GM12873 (cell line): ENCODE measurements at regions not wholly inside any gene's neighbourhood (a gene's known extent, or its start where the extent isn't known, plus 50 kb on each side); places are given as distances from the start of the nearest gene placed in this dataset.

Experiments
- CTCF ChIP-seq: IDR thresholded peaks from 2 replicates; pipeline ENCODE4 v1.5.1; 2012; ENCODE audit warnings: low read depth, mild to moderate bottlenecking, moderate library complexity, low read length, control low read depth; ENCODE audit not compliant: insufficient read depth; ENCODE audit errors: missing control alignments

DNA sequence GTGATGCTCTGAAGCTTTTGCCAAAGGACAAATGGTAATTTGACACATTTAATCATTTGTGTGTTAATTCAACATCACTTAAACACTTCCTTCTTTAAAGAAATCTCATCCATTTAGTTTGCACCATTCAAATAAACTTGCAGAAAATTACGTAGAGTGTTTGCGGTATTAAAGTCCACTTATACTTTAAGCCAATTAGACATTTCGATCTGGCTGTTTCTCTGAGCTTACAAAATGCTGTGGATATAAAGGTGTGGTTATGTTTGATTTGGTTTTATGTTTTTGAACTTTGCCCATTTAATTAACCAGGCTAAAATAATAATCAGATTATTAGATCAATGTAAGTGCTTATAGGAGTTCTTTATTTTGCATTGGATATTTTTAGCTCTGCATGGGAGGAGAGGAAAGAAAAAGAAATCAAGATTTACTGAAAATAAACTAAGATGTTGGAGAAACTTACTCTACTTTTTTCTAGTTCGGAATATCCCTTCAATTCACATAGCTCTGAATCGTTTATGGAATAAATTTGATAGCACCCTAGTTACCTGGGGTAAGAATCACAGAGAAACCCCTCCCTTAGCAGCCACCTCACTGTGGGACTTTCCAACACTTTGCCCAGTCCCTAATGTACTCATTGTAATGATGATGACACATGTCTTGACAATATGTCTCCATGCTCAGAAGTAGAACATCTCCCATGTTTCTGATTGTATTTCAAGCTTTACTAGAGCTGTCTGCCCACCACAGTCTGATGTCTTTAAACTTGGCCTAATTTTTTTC, 268.0 kb downstream of the BTG1 start:
- TF ChIP-seq CTCF, result no peak

DNA sequence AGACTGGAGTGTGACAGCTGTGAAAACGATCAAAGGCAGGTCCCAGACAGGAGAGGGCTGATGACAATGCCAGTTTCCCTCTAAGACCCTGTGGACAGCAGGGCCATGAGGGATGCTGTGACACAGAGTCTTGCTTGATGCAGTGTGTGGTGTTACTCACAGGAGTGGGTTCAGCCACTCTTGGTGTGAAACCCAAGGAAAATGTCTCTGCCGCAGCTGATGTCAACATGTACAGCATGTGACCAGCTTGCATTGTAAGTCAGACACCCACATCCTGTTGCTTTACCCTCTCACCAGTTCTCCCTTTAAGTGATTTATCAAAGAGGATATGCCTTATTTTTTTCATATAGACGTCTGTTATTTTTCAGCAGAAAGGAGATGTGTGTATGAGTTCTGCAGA, 268.6 kb downstream of the BTG1 start:
- no peak for TF ChIP-seq CTCF

- no peak for TF ChIP-seq CTCF
Measured at GRCh38 chr12:91874086-91874865, 271.4 kb downstream of the BTG1 start.

DNA sequence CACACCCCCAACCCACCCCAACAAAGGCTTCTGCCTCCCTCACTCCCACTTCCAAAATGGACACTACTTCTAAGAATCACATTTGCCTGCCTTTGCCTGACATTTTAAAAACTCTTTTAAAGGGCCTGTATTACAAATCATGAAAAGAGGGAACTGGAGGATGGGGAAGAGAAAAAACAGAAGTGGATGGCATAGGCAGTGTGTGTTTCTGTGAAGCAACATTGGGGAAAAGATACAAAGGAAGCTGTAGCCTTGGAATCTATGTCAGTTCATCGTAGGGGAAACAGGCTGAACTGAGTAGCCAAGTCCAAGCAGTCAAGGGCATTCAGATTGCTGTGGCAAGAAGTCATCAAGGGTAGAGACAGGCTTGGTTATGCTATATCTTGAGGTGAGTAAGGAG, 273.9 kb downstream of the BTG1 start:
- no peak for TF ChIP-seq CTCF

DNA sequence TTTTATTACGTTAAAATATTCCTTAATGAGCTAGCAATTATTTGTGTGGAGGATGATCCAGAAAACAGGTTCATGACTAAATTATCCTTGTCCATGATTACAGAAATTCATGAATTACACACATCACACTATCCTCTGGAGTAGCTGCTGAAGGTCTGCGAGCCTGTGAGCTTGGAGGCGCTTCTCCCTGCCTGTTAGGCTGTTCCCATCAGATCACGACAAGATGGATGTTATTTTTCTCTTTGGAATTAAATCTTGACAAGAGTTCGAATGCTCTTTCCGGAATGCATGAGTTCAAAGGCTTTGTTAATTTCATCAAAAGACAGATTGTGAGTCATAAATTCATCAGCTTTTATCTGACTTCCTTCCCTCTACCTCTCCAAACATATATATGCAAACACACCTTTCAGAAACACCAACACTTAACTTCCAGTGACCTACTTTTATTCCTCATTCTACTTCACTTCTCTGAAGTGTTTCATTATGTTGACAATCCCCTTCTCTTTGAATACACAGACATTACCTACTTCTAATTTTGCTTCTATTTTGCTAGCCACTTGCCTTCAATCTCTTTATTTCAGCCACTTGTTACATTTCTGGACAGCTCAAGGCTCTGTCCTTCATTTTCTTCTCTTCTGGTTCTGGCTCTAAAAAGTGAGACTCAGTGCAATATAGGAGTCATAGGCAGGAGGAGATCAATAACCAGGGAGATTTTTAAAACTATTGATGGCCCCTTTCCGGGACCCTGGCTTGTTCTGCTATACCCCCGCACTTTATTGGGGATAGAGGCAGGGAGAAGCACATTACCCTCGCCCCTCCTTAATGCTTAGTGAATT, 274.6 kb downstream of the BTG1 start:
- no peak for TF ChIP-seq CTCF

GRCh38 chr12:91868054-91868453, 277.6 kb downstream of the BTG1 start:
- no peak for TF ChIP-seq CTCF

- no peak for TF ChIP-seq CTCF
Measured at GRCh38 chr12:91866566-91866965, 279.1 kb downstream of the BTG1 start.
